ENCODE measurements at regions not wholly inside any gene's neighbourhood (a gene's known extent, or its start where the extent isn't known, plus 50 kb on each side); places are given as distances from the start of the nearest gene placed in this dataset.
"Not testable (repeated sequence)": the region's sequence is repeated elsewhere in the genome, so short reads cannot be mapped to it uniquely, and the experiment has no call there.

GRCh38 chr4:81786766-81787165 lies 315.1 kb upstream of the RASGEF1B start:
- no peak for DNase-seq (ENCODE audit: low read depth)

- peak; percentile 25 for DNase-seq (ENCODE audit: low read depth)
Observed at GRCh38 chr4:81786063-81786763, 314.5 kb upstream of the RASGEF1B start.

DNA sequence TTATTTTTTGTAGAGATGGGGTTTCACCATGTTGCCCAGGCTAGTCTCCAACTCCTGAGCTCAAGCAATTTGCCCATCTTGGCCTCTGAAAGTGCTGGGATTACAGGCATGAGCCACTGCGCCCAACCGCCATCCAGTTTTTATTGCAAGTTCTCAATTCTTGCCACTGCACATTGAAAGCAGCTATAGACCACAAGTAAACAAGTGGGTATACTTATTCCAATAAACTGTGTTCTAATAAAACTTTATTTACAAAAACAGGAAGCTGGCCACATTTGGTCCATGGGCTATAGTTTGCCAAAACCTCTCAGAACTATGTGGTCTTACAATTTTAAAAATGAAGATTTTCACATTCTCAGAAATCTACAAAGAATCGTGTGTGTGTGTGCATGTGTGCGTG lies 313.6 kb upstream of the RASGEF1B start:
- DNase-seq (ENCODE audit: low read depth), result no peak

- no peak for DNase-seq (ENCODE audit: low read depth)
Observed at GRCh38 chr4:81783558-81783957, 311.9 kb upstream of the RASGEF1B start.

DNA sequence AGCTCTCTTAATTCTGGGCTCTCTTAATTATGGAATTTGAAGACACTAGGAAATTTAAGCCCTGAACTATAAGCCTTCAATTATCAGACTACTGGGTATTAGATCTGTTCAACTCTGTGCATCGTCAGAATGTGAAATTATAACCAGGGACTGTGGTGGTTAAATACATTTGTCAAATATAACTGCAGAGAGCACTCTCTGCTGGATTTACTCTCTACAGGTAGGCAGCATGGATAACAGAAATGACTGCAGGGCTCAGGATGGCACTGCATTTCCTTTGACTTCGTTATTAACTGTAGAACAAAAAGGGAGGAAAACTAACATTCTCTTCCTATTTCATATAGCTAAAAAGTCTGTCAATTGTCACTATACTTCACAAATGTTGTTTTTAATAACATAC lies 310.1 kb upstream of the RASGEF1B start:
- DNase-seq (ENCODE audit: low read depth), result no peak

DNA sequence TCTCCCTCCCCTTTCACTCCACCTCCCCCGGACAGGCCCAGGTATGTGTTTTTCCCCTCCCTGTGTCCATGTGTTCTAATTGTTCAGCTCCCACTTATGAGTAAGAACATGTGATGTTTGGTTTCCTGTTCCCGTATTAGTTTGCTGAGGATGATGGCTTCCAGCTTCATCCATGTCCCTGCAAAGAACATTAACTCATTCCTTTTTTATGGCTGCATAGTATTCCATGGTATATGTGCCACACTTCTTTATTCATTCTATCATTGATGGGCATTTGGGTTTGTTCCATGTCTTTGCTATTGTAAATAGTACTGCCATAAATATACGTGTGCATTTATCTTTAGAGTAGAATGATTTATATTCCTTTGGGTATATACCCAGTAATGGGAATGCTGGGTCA lies 306.0 kb upstream of the RASGEF1B start:
- DNase-seq (ENCODE audit: low read depth), result not testable (repeated sequence)

- no peak for DNase-seq (ENCODE audit: low read depth)
Observed at GRCh38 chr4:81776794-81777193, 305.1 kb upstream of the RASGEF1B start.

GRCh38 chr4:81773557-81773956 lies 301.9 kb upstream of the RASGEF1B start:
- DNase-seq (ENCODE audit: low read depth), result no peak

GRCh38 chr4:81771721-81772120 lies 300.0 kb upstream of the RASGEF1B start:
- DNase-seq (ENCODE audit: low read depth), result no peak

- no peak for DNase-seq (ENCODE audit: low read depth)
Observed at GRCh38 chr4:81769244-81769643, 297.5 kb upstream of the RASGEF1B start.

DNA sequence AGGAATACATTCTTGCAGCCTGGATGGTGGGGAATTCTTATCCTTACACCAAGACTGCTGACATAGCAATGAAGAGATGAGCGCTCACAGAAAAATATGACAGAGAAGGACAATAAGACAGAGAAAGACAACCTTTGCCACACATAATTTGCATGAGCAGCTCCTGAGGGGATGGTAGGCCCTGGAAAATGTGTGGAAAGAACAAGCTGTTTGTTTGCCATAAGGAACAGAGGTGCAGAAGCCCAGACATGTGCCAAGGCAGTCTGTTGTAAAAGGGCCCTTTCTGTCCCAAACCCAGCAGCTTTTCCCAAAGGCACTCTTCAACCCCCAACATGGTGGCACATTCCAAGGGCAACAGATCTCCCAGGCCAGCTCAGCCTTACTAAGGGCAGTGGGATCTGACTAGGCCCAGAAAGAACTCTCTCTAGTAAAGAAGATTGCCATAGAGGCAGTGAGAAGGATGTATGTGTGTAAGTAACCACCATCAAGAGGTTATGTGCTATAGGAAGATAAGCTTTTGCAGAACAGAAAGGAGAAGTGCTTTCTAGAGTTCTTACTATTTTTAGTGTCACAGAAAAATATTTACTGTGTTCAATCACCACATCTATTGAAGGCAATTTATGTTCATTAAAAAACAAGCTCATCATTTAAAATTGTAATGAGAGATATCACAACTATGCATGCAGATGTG lies 287.0 kb upstream of the RASGEF1B start:
- DNase-seq (ENCODE audit: low read depth), result no peak

DNA sequence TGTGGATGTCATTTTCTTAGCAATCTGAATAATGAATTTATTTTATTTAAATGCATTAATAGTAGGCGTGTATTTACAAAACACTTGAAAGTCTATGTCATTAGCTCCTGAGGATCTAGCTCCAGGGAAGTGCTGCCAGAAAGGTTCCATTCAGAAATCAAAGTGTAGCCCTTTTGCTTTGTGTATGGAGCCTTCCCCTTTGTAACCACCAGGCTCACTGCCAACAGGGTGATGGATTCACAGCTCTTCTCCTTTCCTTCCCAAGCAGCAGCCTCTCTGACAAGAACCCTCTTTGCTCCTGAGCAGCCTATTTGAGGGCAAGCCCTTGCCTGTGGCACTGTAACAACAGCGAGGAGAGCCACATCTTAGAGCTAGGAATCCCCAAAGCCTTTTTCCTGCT lies 286.0 kb upstream of the RASGEF1B start:
- DNase-seq (ENCODE audit: low read depth), result no peak

DNA sequence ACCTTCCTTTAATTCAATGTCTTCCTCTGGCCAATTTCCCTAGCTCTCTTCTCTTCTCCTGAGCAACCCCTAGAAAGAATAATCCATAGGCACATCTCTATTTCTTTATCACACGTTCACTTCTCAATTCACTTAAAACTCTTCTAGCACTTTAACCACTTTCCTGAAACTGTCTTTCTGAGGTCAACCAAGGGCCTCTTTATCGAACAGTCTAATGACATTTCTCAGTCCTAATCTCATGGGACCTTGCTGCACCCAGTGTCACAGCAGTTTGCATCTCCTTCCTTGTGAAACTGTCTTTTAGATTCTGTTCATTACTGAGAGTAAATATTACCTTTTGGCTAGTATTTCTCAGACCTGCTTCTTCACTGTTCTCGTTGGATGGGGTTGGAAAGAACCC lies 285.3 kb upstream of the RASGEF1B start:
- DNase-seq (ENCODE audit: low read depth), result no peak

GRCh38 chr4:81756042-81756441 lies 284.3 kb upstream of the RASGEF1B start:
- DNase-seq (ENCODE audit: low read depth), result no peak

DNA sequence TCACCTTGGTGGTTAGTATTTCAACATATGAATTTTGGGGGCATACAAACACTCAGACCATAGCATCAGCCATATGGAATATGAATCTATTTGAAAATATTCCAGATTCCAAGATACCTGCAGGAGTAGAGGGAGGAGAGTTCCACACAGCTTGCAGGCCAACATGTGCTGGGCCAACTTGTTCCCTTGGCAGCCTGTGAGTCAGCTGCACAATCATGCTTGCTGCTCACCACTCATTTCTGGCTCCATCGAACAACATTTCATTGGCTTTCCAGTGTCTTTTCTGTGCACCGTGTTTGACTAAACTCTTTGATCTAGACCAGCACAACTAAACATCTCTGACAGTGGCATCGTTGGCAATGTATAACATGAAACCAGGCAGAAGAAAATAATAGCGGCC lies 282.5 kb upstream of the RASGEF1B start:
- DNase-seq (ENCODE audit: low read depth), result no peak

DNA sequence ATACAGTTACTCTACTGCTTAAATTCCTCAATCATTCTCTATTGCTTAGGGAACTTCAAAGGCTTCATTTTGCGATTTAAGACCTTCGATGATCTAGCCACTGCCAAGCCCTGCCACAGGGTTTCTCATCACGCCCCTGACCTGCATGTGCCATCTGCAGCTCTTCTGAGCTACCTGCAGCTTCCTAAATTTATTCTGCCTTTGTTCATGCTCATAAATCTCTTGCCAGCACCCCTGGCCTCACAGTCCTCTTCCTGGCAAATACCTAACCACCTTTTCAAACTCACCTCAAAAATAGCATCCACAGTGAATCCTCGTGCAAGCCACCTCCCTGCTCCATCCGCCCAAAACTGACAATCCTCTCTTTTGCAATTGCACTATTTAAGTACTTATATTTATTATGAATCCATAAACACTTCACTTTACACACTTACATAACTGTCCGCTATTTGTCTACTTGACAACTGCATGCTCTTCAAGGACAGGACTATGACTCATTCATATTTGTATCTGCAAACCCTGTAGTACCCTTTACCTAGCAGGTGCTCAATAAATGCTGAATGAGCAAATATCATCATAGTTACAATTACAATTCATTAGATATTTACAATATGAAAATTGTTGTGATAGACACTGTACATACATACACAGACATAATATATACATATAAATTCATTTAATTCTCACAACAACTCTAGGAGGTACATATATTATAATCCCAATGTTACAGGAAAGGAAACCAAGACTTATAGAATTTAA lies 280.0 kb upstream of the RASGEF1B start:
- no peak for DNase-seq (ENCODE audit: low read depth)

DNA sequence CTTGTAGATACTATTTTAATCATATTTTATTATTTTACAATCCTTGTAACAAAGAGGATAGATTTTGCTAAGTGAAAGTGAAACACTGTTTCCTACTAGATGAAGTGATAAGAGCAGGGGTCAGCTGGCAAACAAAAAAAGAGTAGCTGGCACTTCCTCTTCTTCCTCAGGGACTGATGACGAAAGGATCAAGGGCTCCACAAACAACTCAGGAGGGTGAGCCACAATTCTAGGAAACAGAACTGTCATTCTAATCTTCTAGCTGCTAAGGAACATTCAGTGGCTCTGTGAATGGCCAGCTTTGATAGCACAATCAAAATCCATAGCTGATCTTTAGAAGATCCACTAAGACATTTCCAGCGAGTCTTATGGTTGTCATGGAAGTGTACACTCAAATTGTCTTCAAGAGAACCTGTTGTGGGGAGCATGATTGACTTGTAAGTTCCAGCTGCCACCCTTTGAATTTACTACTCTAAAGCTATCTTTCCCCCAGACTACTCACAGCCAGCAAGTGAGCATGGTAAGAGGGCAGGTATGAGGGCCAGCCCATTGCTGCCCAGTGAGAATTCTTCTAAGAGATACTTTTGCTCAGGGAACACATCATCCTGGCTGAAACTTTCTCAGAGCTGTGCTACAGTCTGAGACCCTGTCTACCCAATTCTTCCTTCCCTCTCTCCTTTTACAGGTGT lies 275.7 kb upstream of the RASGEF1B start:
- DNase-seq (ENCODE audit: low read depth), result no peak

DNA sequence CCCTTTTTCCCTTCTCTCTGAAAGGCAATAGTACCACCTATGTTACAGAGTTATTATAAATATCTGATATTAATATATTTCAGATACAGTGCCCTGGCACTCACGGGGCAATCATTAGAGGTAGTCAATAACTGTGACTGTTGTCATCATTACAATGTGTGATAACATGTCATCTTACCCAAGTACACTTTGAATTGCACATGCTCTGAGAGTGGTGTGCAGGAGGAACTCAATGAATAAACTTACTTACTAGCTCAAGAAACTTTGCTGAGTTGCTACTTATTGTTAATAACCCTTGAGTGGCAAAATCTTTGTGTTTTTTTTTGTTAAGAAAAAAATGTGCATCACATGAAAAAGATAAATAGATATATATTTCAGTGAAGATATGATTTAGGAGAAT lies 275.1 kb upstream of the RASGEF1B start:
- DNase-seq (ENCODE audit: low read depth), result no peak

DNA sequence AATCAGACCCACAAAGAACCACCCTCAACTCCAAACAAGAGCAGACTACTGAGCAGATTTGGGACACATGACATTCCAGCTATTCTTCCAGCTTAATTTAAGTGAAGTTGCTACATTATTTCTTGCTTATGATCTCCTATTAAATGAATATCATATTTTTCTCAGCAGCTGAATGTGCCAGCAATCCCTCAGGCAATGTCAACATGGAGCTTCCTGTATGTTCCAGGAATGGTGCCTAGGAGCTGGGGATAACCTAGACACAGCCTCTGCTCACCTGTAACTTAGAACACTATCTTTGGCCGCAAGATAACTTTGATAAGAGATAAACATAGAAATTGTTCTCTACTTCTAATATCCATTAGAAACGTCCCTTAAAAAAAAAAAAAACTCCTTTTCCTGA lies 274.4 kb upstream of the RASGEF1B start:
- no peak for DNase-seq (ENCODE audit: low read depth)

DNA sequence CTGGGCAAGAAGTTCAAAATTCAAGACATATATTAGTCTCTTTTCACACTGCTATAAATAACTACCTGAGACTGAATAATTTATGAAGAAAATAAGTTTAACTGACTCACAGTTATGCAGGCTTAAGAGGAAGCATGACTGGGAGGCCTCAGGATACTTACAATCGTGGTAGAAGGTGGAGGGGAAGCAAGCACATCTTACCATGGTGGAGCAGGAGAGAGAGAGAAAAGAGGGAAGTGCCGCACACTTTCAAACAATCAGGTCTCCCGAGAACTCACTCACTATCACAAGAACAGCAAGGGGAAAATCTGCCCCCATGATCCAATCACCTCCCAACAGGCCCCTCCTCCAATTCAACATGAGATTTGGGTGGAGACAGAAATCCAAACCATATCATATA lies 273.3 kb upstream of the RASGEF1B start:
- no peak for DNase-seq (ENCODE audit: low read depth)

DNA sequence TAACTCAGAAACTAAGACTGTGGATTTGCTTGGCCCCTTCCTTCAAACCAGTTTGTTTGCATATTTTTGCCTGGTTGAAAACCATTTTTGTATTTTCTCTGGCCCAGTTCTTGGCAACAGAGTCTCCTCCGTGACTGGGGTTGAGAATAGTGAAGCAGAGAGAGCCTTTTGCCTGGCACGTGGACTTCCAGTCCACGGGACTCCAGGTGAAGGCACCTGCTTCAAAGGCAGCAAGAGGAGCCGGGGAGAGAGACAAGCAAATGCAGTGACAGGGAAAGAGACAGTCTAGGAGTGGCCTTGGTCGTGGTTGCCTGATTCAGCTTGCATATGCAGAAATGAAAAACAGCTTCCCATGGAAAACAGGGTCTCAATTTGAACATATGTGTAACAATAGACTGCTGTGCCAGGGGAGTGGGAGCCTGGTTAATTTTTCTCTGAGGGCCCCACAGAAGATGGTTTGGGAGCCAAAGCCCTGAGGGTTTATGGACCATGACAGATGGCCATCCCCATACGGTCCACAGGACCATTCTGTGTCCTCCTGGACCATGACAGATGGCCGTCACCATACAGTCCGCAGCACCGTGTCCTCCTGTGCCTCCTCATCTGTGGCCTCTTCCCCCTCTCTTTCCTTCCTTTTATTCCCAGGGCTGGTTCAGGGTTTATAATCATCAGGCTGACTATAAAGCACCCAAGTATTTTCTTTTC lies 272.2 kb upstream of the RASGEF1B start:
- no peak for DNase-seq (ENCODE audit: low read depth)

Measured in HT1080 (cell line).